NB4 (cell line): ENCODE measurements at regions not wholly inside any gene's neighbourhood (a gene's known extent, or its start where the extent isn't known, plus 50 kb on each side); places are given as distances from the start of the nearest gene placed in this dataset.

Experiments
- MYC ChIP-seq: IDR thresholded peaks from 2 replicates; pipeline ENCODE4 v1.6.1; 2011; ENCODE audit warnings: low read depth, low read length
- POLR2A ChIP-seq: IDR thresholded peaks from 2 replicates; pipeline ENCODE4 v1.6.1; 2011; ENCODE audit warnings: mild to moderate bottlenecking; ENCODE audit not compliant: insufficient read length; ENCODE audit errors: extremely low read depth
- TF ChIP-seq, protein P1 (sequence below): IDR thresholded peaks from one replicate; pipeline ENCODE4 v1.5.1; 2012; ENCODE audit warnings: low read depth, low read length
- TF ChIP-seq, protein P2 (sequence below): IDR thresholded peaks from 2 replicates; pipeline ENCODE4 v1.6.1; 2011; ENCODE audit warnings: low read depth, low read length

GRCh38 chr10:107481881-107482280 lies 317.4 kb upstream of the SORCS1 start:
- TF ChIP-seq, protein P1, sequence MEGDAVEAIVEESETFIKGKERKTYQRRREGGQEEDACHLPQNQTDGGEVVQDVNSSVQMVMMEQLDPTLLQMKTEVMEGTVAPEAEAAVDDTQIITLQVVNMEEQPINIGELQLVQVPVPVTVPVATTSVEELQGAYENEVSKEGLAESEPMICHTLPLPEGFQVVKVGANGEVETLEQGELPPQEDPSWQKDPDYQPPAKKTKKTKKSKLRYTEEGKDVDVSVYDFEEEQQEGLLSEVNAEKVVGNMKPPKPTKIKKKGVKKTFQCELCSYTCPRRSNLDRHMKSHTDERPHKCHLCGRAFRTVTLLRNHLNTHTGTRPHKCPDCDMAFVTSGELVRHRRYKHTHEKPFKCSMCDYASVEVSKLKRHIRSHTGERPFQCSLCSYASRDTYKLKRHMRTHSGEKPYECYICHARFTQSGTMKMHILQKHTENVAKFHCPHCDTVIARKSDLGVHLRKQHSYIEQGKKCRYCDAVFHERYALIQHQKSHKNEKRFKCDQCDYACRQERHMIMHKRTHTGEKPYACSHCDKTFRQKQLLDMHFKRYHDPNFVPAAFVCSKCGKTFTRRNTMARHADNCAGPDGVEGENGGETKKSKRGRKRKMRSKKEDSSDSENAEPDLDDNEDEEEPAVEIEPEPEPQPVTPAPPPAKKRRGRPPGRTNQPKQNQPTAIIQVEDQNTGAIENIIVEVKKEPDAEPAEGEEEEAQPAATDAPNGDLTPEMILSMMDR, result no peak
- TF ChIP-seq POLR2A (no peak), MYC (no peak)
- TF ChIP-seq, protein P2, sequence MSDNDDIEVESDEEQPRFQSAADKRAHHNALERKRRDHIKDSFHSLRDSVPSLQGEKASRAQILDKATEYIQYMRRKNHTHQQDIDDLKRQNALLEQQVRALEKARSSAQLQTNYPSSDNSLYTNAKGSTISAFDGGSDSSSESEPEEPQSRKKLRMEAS, result no peak
